Breast epithelium (tissue), 4 donors: ENCODE measurements at regions not wholly inside any gene's neighbourhood (a gene's known extent, or its start where the extent isn't known, plus 50 kb on each side); places are given as distances from the start of the nearest gene placed in this dataset.

Source experiments
- DNase-seq, 2 donors: peaks; one replicate each; pipeline ENCODE4 v3.0.0-alpha.2; 2019; ENCODE audit warnings: low spot score in 2 of 2
- H3K27ac ChIP-seq, 2 donors: fragments of 200-600 bp; sonication (generic) in 1 of 2; one replicate each; pipeline ENCODE4 v1.5.1; 2016 to 2019; ENCODE audit warnings: mild to moderate bottlenecking in 1 of 2
- H3K27me3 ChIP-seq, 2 donors: fragments of 200-600 bp; sonication (generic) in 1 of 2; one replicate each; pipeline versions ENCODE4 v1.5.1 to v1.6.0; 2017 to 2019; ENCODE audit warnings: control low read depth in 1 of 2, mild to moderate bottlenecking in 1 of 2
- H3K36me3 ChIP-seq: fragments of 200-600 bp; one replicate; pipeline ENCODE4 v1.5.1; 2019
- H3K4me1 ChIP-seq, 2 donors: fragments of 200-600 bp; sonication (generic); one replicate each; pipeline ENCODE4 v1.5.1; 2016 to 2019; ENCODE audit warnings: control low read depth in 1 of 2
- H3K4me3 ChIP-seq, 3 donors: fragments of 200-600 bp; sonication (generic); 1 replicate in 2 of 3; 2 replicates in 1 of 3; pipeline ENCODE4 v1.5.1; 2016 to 2019; ENCODE audit warnings: mild to moderate bottlenecking in 3 of 3, moderate library complexity in 2 of 3
- H3K9me3 ChIP-seq, 2 donors: fragments of 200-600 bp; sonication (generic) in 1 of 2; one replicate each; pipeline ENCODE4 v1.5.1; 2016 to 2019; ENCODE audit warnings: control low read depth in 1 of 2
- CTCF ChIP-seq, 3 donors: fragments of 450-650 bp; IDR thresholded peaks; one replicate each; pipeline ENCODE4 v1.5.1; 2016 to 2017; ENCODE audit warnings: antibody characterized with exemption in 3 of 3, mild to moderate bottlenecking in 3 of 3, moderate library complexity in 3 of 3
- POLR2A ChIP-seq: fragments of 450-650 bp; IDR thresholded peaks from one replicate; pipeline ENCODE4 v1.6.1; 2016; ENCODE audit warnings: antibody characterized with exemption, mild to moderate bottlenecking, moderate library complexity
- POLR2AphosphoS5 ChIP-seq, 3 donors: sonication (generic); formaldehyde crosslinking; IDR thresholded peaks; one replicate each; pipeline ENCODE4 v1.6.1; 2017; ENCODE audit warnings: antibody characterized with exemption in 3 of 3
- intact Hi-C: fragments of 100-400 bp; cut with DNase I; formaldehyde crosslinking; loops from one replicate; pipeline ENCODE4 v1.15.1; 2023; ENCODE audit warnings: low total_unique reads

DNA sequence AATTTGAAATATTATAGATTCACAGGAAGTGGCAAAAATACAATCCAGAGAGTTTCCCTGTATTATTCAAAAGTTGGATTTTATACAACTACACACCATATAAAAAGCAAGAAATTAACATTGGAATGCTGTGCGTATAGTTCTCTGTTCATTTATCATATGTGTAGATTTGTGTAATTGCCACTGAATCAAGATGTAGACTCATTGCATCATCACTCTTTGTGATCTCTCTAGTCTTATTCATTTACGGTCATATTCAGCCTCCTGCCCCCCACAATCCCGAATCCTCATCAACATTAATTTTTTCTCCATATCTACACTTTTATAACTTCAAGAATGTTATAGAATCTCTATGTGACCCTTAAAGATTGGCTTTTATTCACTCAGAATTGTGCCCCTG is 390.6 kb upstream of the B3GAT1 start:
- intact Hi-C loops: no loop called here
- Histone ChIP-seq H3K9me3 (no peaks in the 10 kb centered on the region), H3K27ac (no peak overlapping the region), H3K27me3 (peaks cover 0 to 21% of the 10 kb centered on the region in 2 donors), H3K36me3 (no peaks in the 10 kb centered on the region), H3K4me3 (no peak overlapping the region), H3K4me1 (no peaks in the 10 kb centered on the region)
- TF ChIP-seq CTCF (IDR thresholded peaks at IDR 0.05): no peak
- no peak for TF ChIP-seq POLR2A
- TF ChIP-seq POLR2AphosphoS5 (IDR thresholded peaks at IDR 0.05): no peak
- DNase-seq: no peak

DNA sequence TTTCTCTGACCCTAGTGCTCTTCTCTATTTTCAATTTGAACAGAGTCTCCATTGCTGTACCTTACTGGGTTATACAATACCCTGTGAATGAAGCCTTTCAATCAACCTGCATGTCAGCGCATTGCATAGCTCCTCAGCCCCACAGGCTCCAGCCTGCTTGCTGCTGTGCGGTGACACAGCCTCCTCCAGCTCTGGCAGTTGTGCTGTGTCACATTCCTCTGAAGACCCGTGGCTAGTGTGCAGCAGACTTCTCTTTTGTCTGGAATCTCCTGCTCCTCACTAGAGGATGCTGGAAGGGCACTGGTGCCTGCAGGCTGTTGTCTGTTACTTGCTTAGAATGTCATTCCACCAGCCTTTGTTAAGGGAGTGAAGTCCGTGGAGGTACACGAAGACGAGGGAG is 390.1 kb upstream of the B3GAT1 start:
- Histone ChIP-seq H3K27ac (no peak overlapping the region), H3K4me3 (no peak overlapping the region), H3K27me3 (peaks cover 0 to 21% of the 10 kb centered on the region in 2 donors), H3K9me3 (no peaks in the 10 kb centered on the region), H3K4me1 (no peaks in the 10 kb centered on the region), H3K36me3 (no peaks in the 10 kb centered on the region)
- TF ChIP-seq POLR2A (no peak), CTCF (IDR thresholded peaks at IDR 0.05) (no peak), POLR2AphosphoS5 (IDR thresholded peaks at IDR 0.05) (no peak)
- intact Hi-C loops: no loop called here
- DNase-seq: no peak

GRCh38 chr11:134801570-134801969 is 389.5 kb upstream of the B3GAT1 start:
- no peaks in the 10 kb centered on the region for H3K9me3 ChIP-seq
- H3K27me3 ChIP-seq: peaks cover 0 to 20% of the 10 kb centered on the region in 2 donors
- DNase-seq: no peak
- no peak overlapping the region for H3K4me3 ChIP-seq
- no peaks in the 10 kb centered on the region for H3K36me3 ChIP-seq
- no peaks in the 10 kb centered on the region for H3K4me1 ChIP-seq
- no peak overlapping the region for H3K27ac ChIP-seq
- intact Hi-C loops: no loop called here
- TF ChIP-seq CTCF (IDR thresholded peaks at IDR 0.05): no peak
- no peak for TF ChIP-seq POLR2AphosphoS5 (IDR thresholded peaks at IDR 0.05)
- no peak for TF ChIP-seq POLR2A

DNA sequence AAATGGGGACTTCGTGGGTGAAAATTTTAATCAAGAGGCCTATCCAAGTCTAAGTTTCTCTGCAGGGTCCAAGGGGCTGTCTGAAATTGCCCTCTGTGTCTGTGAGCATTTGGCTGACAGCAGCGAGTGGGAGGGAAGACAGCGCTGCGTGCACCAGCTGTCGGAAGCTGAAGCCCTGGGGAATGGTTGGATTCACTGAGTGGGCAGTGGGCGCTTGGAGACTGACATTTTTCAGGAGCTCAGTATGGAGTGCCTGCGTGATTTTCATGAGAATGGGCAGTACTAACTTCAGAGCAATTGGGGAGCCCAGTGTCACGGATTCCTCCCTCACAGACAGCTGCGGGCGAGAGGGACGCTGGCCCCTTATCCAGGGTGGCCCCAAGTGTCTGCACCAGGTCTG is 388.8 kb upstream of the B3GAT1 start:
- DNase-seq: no peak
- Histone ChIP-seq H3K9me3 (no peaks in the 10 kb centered on the region), H3K36me3 (no peaks in the 10 kb centered on the region), H3K4me3 (no peak overlapping the region), H3K27ac (no peak overlapping the region), H3K27me3 (peaks cover 0 to 14% of the 10 kb centered on the region in 2 donors), H3K4me1 (no peaks in the 10 kb centered on the region)
- TF ChIP-seq POLR2A (no peak), CTCF (IDR thresholded peaks at IDR 0.05) (no peak), POLR2AphosphoS5 (IDR thresholded peaks at IDR 0.05) (no peak)
- intact Hi-C loops: no loop called here

DNA sequence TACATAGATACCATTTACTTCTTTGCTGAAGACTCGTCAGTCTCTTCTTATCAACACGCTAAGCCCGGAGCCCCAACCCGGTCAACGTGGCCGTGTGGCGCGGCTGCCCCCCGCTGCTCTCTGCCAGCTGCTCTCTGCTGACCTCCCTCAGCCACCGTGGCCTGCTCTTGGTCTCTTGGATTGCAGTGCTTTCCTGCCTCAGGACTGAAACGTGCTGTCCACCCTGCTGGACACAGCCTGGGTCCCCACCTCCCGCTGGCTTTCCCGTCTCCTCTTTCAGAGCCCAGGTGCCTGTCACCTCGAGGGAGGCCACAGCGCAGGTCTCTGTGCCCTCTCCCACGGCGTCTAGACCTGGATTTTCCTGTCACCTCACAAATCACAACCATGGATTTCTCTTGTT is 388.1 kb upstream of the B3GAT1 start:
- peaks cover 0 to 14% of the 10 kb centered on the region in 2 donors for H3K27me3 ChIP-seq
- no peak overlapping the region for H3K4me3 ChIP-seq
- no peaks in the 10 kb centered on the region for H3K4me1 ChIP-seq
- no peak for TF ChIP-seq POLR2A
- TF ChIP-seq POLR2AphosphoS5 (IDR thresholded peaks at IDR 0.05): no peak
- no peak for TF ChIP-seq CTCF (IDR thresholded peaks at IDR 0.05)
- H3K36me3 ChIP-seq: no peaks in the 10 kb centered on the region
- H3K9me3 ChIP-seq: no peaks in the 10 kb centered on the region
- H3K27ac ChIP-seq: no peak overlapping the region
- intact Hi-C loops: no loop called here
- DNase-seq: no peak
